ENCODE measurements at regions not wholly inside any gene's neighbourhood (a gene's known extent, or its start where the extent isn't known, plus 50 kb on each side); places are given as distances from the start of the nearest gene placed in this dataset.

GRCh38 chr1:185459141-185459540 is 142.1 kb upstream of the IVNS1ABP start:
- no peak for TF ChIP-seq POLR2A (IDR thresholded peaks at IDR 0.05)
- TF ChIP-seq CTCF (IDR thresholded peaks at IDR 0.05) = no peak
- H3K4me1 ChIP-seq = no peaks in the 10 kb centered on the region
- no peak overlapping the region for H3K27ac ChIP-seq
- DNase-seq (no peak), ATAC-seq (no peak)
- no peaks in the 10 kb centered on the region for H3K36me3 ChIP-seq
- peaks cover 0 to 6% (median 0%) of the 10 kb centered on the region in 12 donors for H3K9me3 ChIP-seq
- no peaks in the 10 kb centered on the region for H3K27me3 ChIP-seq
- intact Hi-C loops (cut with DNase I) = no loop called here
- WGBS, 4 donors = 90 to 97% (median 93%) methylated on average over 7 of the region's 7 CpGs
- H3K4me3 ChIP-seq = no peak overlapping the region

GRCh38 chr1:185458670-185459069 is 141.6 kb upstream of the IVNS1ABP start:
- DNase-seq (no peak), ATAC-seq (no peak)
- H3K27me3 ChIP-seq = no peaks in the 10 kb centered on the region
- H3K27ac ChIP-seq = no peak overlapping the region
- peaks cover 0 to 6% (median 0%) of the 10 kb centered on the region in 12 donors for H3K9me3 ChIP-seq
- 62 to 90% (median 89%) methylated on average over 2 of the region's 2 CpGs for WGBS, 4 donors
- H3K4me3 ChIP-seq = no peak overlapping the region
- intact Hi-C loops (cut with DNase I) = no loop called here
- no peaks in the 10 kb centered on the region for H3K36me3 ChIP-seq
- H3K4me1 ChIP-seq = no peaks in the 10 kb centered on the region
- TF ChIP-seq POLR2A (IDR thresholded peaks at IDR 0.05) = no peak

GRCh38 chr1:185453496-185454192 is 136.6 kb upstream of the IVNS1ABP start:
- ATAC-seq (no peak), DNase-seq (no peak)
- Histone ChIP-seq H3K27ac (no peak overlapping the region), H3K4me1 (no peaks in the 10 kb centered on the region), H3K4me3 (no peak overlapping the region), H3K27me3 (no peaks in the 10 kb centered on the region), H3K36me3 (no peaks in the 10 kb centered on the region), H3K9me3 (no peaks in the 10 kb centered on the region)
- intact Hi-C loops (cut with DNase I) = no loop called here
- TF ChIP-seq CTCF (IDR thresholded peaks at IDR 0.05) (no peak), POLR2A (IDR thresholded peaks at IDR 0.05) (no peak)
- 58 to 86% (median 80%) methylated on average over 7 of the region's 7 CpGs for WGBS, 4 donors

- H3K9me3 ChIP-seq = no peaks in the 10 kb centered on the region
- TF ChIP-seq CTCF (IDR thresholded peaks at IDR 0.05) (no peak), POLR2A (IDR thresholded peaks at IDR 0.05) (no peak)
- no peaks in the 10 kb centered on the region for H3K36me3 ChIP-seq
- no peak overlapping the region for H3K27ac ChIP-seq
- H3K4me3 ChIP-seq = no peak overlapping the region
- intact Hi-C loops (cut with DNase I) = no loop called here
- WGBS, 4 donors = 69 to 94% (median 86%) methylated on average over 5 of the region's 5 CpGs
- no peak for DNase-seq
- no peaks in the 10 kb centered on the region for H3K27me3 ChIP-seq
- no peak for ATAC-seq
- H3K4me1 ChIP-seq = no peaks in the 10 kb centered on the region
Observed at GRCh38 chr1:185450917-185451316, 133.9 kb upstream of the IVNS1ABP start.
